Heart left ventricle (tissue), 16 donors: ENCODE measurements at regions not wholly inside any gene's neighbourhood (a gene's known extent, or its start where the extent isn't known, plus 50 kb on each side); places are given as distances from the start of the nearest gene placed in this dataset.

Experiments
- ATAC-seq, 4 donors: fragments of 200-7000 bp; cut with Tn5 transposase; one replicate each; pipeline ENCODE4 v1.9.1; 2020 to 2022; ENCODE audit warnings: moderate library complexity in 4 of 4, mild to moderate bottlenecking in 3 of 4, moderate number of reproducible peaks in 1 of 4
- DNase-seq, 5 donors: peaks; one replicate each; pipeline ENCODE4 v3.0.0-alpha.2; 2020
- H3K27ac ChIP-seq, 12 donors: fragments of 200-600 bp; sonication (generic) in 4 of 12; one replicate each; pipeline versions ENCODE4 v1.5.0 to v1.8.0; 2016 to 2022; ENCODE audit warnings: mild to moderate bottlenecking in 2 of 12
- H3K27me3 ChIP-seq, 9 donors: fragments of 200-600 bp; sonication (generic) in 2 of 9; one replicate each; pipeline versions ENCODE4 v1.5.1 to v1.8.0; 2016 to 2022; ENCODE audit warnings: mild to moderate bottlenecking in 3 of 9
- H3K36me3 ChIP-seq, 9 donors: fragments of 200-600 bp; sonication (generic) in 2 of 9; one replicate each; pipeline versions ENCODE4 v1.5.0 to v1.8.0; 2018 to 2022; ENCODE audit warnings: mild to moderate bottlenecking in 2 of 9
- H3K4me1 ChIP-seq, 12 donors: fragments of 200-600 bp; sonication (generic) in 4 of 12; one replicate each; pipeline versions ENCODE4 v1.5.0 to v1.8.0; 2016 to 2022; ENCODE audit warnings: mild to moderate bottlenecking in 3 of 12
- H3K4me3 ChIP-seq, 12 donors: fragments of 200-600 bp; sonication (generic) in 4 of 12; one replicate each; pipeline versions ENCODE4 v1.5.0 to v1.8.0; 2017 to 2022; ENCODE audit warnings: mild to moderate bottlenecking in 9 of 12, moderate library complexity in 4 of 12
- H3K9me3 ChIP-seq, 12 donors: fragments of 200-600 bp; sonication (generic) in 4 of 12; one replicate each; pipeline versions ENCODE4 v1.5.0 to v1.8.0; 2016 to 2022; ENCODE audit warnings: mild to moderate bottlenecking in 1 of 12
- POLR2A ChIP-seq, 2 donors: fragments of 450-650 bp; IDR thresholded peaks; one replicate each; pipeline ENCODE4 v1.6.1; 2017; ENCODE audit warnings: antibody characterized with exemption in 2 of 2, mild to moderate bottlenecking in 2 of 2, moderate library complexity in 2 of 2
- WGBS, 4 donors: extraction: QIAGEN DNeasy Blood & Tissue Kit in 2 of 4; methylation state at CpG; one replicate each; pipeline versions ENCODE4 v1.1.5 to v1.1.7; 2013 to 2018; 5-methylcytosine and 5-hydroxymethylcytosine counted together
- intact Hi-C, 10 donors: fragments of 100-400 bp; cut with DNase I; formaldehyde crosslinking; loops; one replicate each; pipeline versions ENCODE4 v1.11.1 to v1.14.2; 2022
- TF ChIP-seq, protein P1 (sequence below), 12 donors: fragments of 200-600 bp; sonication (generic) in 4 of 12; IDR thresholded peaks; one replicate each; pipeline versions ENCODE4 v1.5.0 to v1.8.0; 2018 to 2022; ENCODE audit warnings: antibody characterized with exemption in 12 of 12, mild to moderate bottlenecking in 5 of 12
- donor health status: ischemic (EF 13 %, LVEDD 7.1; RV severe dilation, severe dysfunction).
- donor health status: healthy with polysubstance abuse.
- donor health status: DM: no; HTN: yes; CAD: no.
- donor health status: DM: no; HTN: no; CAD: no.
- donor health status: ischemic (EF 25% LVEDD 6.9; RV normal size, moderate dysfunction).
- donor health status: ischemic (EF 25% LVEDD 5.7; RV mildly dilated, moderate dysfunction).
- donor health status: healthy.
- donor health status: DM: yes; HTN: yes; CAD: no.
- donor health status: ischemic (EF 35%, LVEDD 5.7; RV mildly dilated, moderate dysfunction).
- donor health status: nonischemic (EF 11% LVEDD 7.7; RV severe dilation, severe dysfunction).
- donor health status: DM: yes; HTN: yes; CAD: no.
- donor health status: PGD.
- donor health status: ischemic (EF 29% LVEDD 5.4; RV normal size, mild dysfunction).
- donor health status: nonischemic (EF 23%, LVEDD 6.1; RV moderate dilation, normal function).

DNA sequence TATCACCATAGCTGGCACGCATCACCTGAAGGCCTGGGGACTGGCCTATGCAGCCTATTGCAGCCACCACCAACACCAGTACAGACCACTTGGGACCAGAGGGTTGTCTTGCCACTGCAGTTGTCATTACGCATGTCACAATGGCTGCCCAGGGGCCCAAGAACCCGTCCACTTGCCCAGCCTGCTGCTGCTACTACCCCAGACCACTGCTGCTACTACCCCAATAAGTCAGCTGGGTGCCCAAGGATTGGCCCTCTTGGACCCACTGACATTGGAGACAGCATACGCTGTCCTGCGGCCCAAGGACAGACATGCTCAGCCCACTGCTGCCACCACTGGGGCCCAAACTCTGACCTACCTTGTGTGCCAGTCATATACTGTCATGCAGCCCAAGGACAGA lies 102.7 kb upstream of the OR9Q1 start:
- Histone ChIP-seq H3K4me1 (no peaks in the 10 kb centered on the region), H3K9me3 (peaks cover 0 to 3% (median 0%) of the 10 kb centered on the region in 12 donors), H3K27ac (no peak overlapping the region), H3K36me3 (no peaks in the 10 kb centered on the region), H3K27me3 (no peaks in the 10 kb centered on the region), H3K4me3 (no peak overlapping the region)
- DNase-seq = no peak
- WGBS, 4 donors = 89 to 100% (median 89%) methylated on average over 3 to 5 of the region's 5 CpGs
- TF ChIP-seq, protein P1, sequence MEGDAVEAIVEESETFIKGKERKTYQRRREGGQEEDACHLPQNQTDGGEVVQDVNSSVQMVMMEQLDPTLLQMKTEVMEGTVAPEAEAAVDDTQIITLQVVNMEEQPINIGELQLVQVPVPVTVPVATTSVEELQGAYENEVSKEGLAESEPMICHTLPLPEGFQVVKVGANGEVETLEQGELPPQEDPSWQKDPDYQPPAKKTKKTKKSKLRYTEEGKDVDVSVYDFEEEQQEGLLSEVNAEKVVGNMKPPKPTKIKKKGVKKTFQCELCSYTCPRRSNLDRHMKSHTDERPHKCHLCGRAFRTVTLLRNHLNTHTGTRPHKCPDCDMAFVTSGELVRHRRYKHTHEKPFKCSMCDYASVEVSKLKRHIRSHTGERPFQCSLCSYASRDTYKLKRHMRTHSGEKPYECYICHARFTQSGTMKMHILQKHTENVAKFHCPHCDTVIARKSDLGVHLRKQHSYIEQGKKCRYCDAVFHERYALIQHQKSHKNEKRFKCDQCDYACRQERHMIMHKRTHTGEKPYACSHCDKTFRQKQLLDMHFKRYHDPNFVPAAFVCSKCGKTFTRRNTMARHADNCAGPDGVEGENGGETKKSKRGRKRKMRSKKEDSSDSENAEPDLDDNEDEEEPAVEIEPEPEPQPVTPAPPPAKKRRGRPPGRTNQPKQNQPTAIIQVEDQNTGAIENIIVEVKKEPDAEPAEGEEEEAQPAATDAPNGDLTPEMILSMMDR (IDR thresholded peaks at IDR 0.05) = no peak
- TF ChIP-seq POLR2A (IDR thresholded peaks at IDR 0.05) = no peak
- intact Hi-C loops = no loop called here
- no peak for ATAC-seq

DNA sequence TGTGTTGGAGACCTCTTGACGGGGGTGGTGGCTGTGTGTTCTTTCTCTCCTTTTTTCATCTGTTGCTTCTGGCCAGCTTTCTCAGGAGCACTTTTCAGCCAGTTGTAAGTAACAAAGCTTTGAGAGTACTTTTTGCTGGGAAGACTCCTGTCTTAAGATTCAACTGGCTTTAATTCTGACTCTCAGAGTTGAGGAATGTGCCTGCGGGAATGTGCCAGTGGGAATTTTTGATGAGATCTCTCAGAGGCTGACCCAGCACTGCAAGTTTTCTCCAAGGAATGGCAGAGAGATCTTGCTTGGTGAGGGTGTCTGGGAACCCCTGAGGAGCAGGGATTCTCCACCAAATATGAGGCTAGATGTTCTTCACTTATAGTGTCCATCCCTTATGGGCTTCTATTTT lies 91.6 kb upstream of the OR9Q1 start:
- H3K27me3 ChIP-seq = no peaks in the 10 kb centered on the region
- 81 to 89% (median 87%) methylated on average over 2 of the region's 2 CpGs for WGBS, 4 donors
- DNase-seq = no peak

DNA sequence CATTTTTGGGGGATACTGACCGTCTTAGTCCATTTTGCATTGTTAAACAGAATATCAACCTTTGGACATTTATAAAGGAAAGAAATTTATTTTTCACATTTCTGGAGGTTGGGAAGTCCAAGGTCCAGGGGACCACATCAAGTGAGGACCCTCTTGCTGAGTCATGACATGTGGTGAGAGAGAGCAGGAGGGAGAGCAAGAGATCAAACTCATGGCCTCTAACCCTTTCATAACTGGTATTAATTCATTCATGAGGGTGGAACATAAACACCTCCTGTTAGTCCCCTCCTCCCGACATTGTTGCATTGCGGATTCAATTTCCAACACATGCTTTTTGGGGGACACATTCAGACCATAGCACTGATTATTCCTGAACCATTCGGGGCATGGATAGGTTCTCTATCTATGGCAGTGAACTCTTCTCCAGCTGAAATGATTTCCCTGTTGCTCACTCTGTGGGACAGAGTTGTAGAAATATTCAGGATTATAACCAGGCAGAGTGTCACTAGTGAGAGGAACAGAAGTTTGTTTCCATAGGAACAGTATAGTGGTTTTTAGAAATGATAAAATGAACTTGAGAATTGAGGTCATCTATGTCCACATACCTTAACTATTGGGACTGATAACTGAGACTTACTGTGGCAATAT lies 88.2 kb upstream of the OR9Q1 start:
- no peak for TF ChIP-seq POLR2A (IDR thresholded peaks at IDR 0.05)
- TF ChIP-seq, protein P1 (IDR thresholded peaks at IDR 0.05) = no peak
- H3K9me3 ChIP-seq = no peaks in the 10 kb centered on the region
- no peak for ATAC-seq
- 84 to 96% (median 88%) methylated on average over 4 of the region's 4 CpGs for WGBS, 4 donors
- no peak overlapping the region for H3K4me3 ChIP-seq
- no peaks in the 10 kb centered on the region for H3K36me3 ChIP-seq
- intact Hi-C loops = loop anchor here in 2 of 10 donors (5.0 kb wide), 2 partner anchors 67 to 87 kb away; partner anchors contain the start of gene OR9Q1 (in 2 of the 2)
- peaks cover 0 to 7% (median 0%) of the 10 kb centered on the region in 12 donors for H3K4me1 ChIP-seq
- DNase-seq = no peak
- H3K27ac ChIP-seq = peak overlapping the region in 9 of 12 donors; percentile 20 to 56 (median 42)
- no peaks in the 10 kb centered on the region for H3K27me3 ChIP-seq

More for the DNA sequence above, 91.6 kb upstream of the OR9Q1 start:
- Histone ChIP-seq H3K4me3 (no peak overlapping the region), H3K36me3 (no peaks in the 10 kb centered on the region), H3K4me1 (peaks cover 0 to 7% (median 0%) of the 10 kb centered on the region in 12 donors), H3K27ac (no peak overlapping the region), H3K9me3 (no peaks in the 10 kb centered on the region)
- no peak for TF ChIP-seq POLR2A (IDR thresholded peaks at IDR 0.05)
- TF ChIP-seq, protein P1 (IDR thresholded peaks at IDR 0.05) = no peak
- ATAC-seq = no peak
- intact Hi-C loops = no loop called here

DNA sequence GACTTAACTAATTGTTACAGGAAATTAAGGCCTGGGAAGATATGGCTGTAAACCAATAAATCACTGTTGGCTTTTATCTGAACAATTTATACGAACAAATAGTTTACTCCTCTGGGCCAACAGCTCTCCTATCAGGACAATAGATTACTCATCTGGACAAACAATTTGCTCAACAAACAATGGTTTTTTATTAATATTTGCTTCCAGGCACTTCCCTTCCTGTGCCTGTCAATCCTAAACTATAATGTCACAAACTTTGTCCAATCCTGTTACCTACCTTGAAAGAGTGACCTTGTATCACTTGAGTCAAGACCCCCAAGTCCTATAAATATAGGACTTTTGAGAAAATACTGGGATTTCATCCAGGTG lies 87.6 kb upstream of the OR9Q1 start:
- no peak overlapping the region for H3K4me3 ChIP-seq
- TF ChIP-seq, protein P1 (IDR thresholded peaks at IDR 0.05) = no peak
- TF ChIP-seq POLR2A (IDR thresholded peaks at IDR 0.05) = no peak
- peak overlapping the region in 9 of 12 donors; percentile 2 to 64 (median 42) for H3K27ac ChIP-seq
- ATAC-seq = peak in 2 of 4 donors; percentile 39 to 85
- WGBS, 4 donors = 47 to 66% (median 56%) methylated on average over 1 of the region's 1 CpG
- no peaks in the 10 kb centered on the region for H3K36me3 ChIP-seq
- H3K9me3 ChIP-seq = no peaks in the 10 kb centered on the region
- H3K27me3 ChIP-seq = no peaks in the 10 kb centered on the region
- peaks cover 0 to 7% (median 0%) of the 10 kb centered on the region in 12 donors for H3K4me1 ChIP-seq
- no peak for DNase-seq
- intact Hi-C loops = loop anchor here in 2 of 10 donors (5.0 kb wide), 2 partner anchors 66 to 86 kb away; partner anchors contain the start of gene OR9Q1 (in 2 of the 2)
